ENCODE measurements at regions not wholly inside any gene's neighbourhood (a gene's known extent, or its start where the extent isn't known, plus 50 kb on each side); places are given as distances from the start of the nearest gene placed in this dataset.

DNA sequence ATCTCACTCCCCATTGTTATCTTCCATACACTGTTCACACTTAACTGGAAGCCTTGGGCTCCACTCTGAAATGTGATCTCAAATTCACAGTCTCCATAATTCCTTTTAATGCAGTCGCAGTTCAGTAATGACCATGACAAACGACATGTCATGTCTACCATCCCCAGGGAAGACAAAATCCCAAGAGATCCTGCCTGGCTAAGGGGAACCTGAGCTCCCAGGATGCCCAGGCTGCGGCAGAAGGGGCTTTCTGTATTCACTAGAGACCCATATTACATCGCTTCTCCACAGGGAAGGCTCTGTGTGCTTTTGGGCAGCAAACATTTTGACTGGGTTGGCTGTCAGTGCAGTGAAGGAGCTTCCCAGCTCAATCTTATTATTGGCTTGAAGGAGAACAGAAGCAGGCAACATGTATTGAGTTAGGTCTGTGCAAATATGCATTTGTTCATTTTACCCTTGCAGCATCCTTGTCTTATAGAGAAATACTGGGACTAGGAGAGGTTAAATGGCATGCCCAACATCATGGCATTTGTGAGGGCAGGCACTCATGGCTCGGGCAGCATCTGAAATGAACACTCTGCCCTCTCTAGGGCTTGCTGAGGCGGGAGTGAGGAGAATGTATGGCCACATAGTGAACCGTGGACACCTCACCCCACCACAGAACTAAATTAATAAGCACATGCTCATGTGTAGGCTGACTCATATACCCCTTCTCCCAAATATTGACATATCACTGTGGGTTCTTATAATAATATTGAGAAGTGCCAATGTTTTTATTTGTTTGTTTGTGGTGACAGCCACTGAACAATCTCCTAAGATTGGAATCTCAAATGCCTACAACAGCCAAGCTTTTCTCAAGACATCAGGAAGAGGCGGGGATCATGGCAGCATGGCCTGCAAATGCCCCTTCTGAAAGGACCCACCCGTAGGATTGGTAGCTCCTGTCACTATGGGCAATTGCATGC lies 141.6 kb upstream of the FOXB1 start (continued):
- TF ChIP-seq, protein P1, sequence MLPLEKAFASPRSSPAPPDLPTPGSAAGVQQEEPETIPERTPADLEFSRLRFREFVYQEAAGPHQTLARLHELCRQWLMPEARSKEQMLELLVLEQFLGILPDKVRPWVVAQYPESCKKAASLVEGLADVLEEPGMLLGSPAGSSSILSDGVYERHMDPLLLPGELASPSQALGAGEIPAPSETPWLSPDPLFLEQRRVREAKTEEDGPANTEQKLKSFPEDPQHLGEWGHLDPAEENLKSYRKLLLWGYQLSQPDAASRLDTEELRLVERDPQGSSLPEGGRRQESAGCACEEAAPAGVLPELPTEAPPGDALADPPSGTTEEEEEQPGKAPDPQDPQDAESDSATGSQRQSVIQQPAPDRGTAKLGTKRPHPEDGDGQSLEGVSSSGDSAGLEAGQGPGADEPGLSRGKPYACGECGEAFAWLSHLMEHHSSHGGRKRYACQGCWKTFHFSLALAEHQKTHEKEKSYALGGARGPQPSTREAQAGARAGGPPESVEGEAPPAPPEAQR (tag by site-specific recombination; IDR thresholded peaks at IDR 0.05), result no peak
- TF ChIP-seq ZNF610 (tag by site-specific recombination; IDR thresholded peaks at IDR 0.05; ENCODE audit: borderline replicate concordance) (no peak), OSR2 (tag by site-specific recombination; IDR thresholded peaks at IDR 0.05) (0 out of 2 replicates have a peak, but pooled peaks have one; percentile 23)

DNA sequence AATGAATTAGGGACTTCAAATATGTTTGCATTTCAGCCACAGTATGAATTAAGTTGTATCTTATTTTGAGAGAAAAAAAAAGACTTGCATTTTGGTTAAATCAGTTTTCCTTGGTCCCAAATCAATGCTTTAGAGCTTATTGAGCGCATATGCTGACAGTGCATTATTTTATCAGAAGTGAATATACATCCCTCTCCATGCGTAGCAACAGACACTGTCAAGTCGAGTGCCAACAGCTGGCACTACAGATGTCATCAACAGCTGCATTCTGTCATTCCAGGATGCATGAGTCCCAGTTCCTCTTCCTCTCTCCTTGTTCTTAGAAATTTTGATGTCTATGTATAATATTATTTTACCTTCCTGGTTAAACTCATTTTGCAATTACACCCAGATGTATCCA lies 156.1 kb upstream of the FOXB1 start:
- no peak overlapping the region for H3K27ac ChIP-seq (ENCODE audit: extremely low read depth, low read depth, low read length)
- no peaks in the 10 kb centered on the region for H3K4me1 ChIP-seq (ENCODE audit: control insufficient read depth, insufficient read depth, low read length)
- H3K4me3 ChIP-seq (ENCODE audit: low read depth, low read length), result no peak overlapping the region
- CTCF ChIA-PET, result no interaction called here
- POLR2A ChIA-PET, result no interaction called here
- H3K9me3 ChIP-seq (ENCODE audit: control insufficient read depth, insufficient read depth, low read depth, low read length), result no peaks in the 10 kb centered on the region
- no peaks in the 10 kb centered on the region for H3K36me3 ChIP-seq (ENCODE audit: control insufficient read depth in 2 of 2, insufficient read depth in 1 of 2, low read length in 2 of 2)
- TF ChIP-seq ZSCAN30 (tag by site-specific recombination; IDR thresholded peaks at IDR 0.05) (no peak), ZNF558 (tag by site-specific recombination; IDR thresholded peaks at IDR 0.05) (no peak), GLIS1 (tag by site-specific recombination; IDR thresholded peaks at IDR 0.05) (no peak), ZNF324 (tag by site-specific recombination; IDR thresholded peaks at IDR 0.05) (no peak), ZNF433 (tag by site-specific recombination; IDR thresholded peaks at IDR 0.05; ENCODE audit: low read depth) (no peak), ZNF747 (tag by site-specific recombination; IDR thresholded peaks at IDR 0.05) (no peak), ZNF791 (tag by site-specific recombination; IDR thresholded peaks at IDR 0.05) (no peak), ZBTB10 (tag by site-specific recombination; IDR thresholded peaks at IDR 0.05) (no peak), AEBP2 (tag by site-specific recombination; IDR thresholded peaks at IDR 0.05; ENCODE audit: borderline replicate concordance) (no peak), ZNF548 (tag by site-specific recombination; IDR thresholded peaks at IDR 0.05) (no peak), ZNF211 (tag by site-specific recombination; IDR thresholded peaks at IDR 0.05; ENCODE audit: low read depth) (no peak), ZNF112 (tag by site-specific recombination; IDR thresholded peaks at IDR 0.05) (no peak), FEZF1 (tag by site-specific recombination; IDR thresholded peaks at IDR 0.05) (no peak), ZBTB21 (tag by site-specific recombination; IDR thresholded peaks at IDR 0.05) (no peak), ZNF341 (tag by site-specific recombination; IDR thresholded peaks at IDR 0.05; ENCODE audit: low read depth) (no peak), ZNF639 (tag by site-specific recombination; IDR thresholded peaks at IDR 0.05) (no peak), ZSCAN16 (tag by site-specific recombination; IDR thresholded peaks at IDR 0.05) (no peak), ZNF214 (tag by site-specific recombination; IDR thresholded peaks at IDR 0.05; ENCODE audit: borderline replicate concordance) (no peak)
- TF ChIP-seq, protein P2, sequence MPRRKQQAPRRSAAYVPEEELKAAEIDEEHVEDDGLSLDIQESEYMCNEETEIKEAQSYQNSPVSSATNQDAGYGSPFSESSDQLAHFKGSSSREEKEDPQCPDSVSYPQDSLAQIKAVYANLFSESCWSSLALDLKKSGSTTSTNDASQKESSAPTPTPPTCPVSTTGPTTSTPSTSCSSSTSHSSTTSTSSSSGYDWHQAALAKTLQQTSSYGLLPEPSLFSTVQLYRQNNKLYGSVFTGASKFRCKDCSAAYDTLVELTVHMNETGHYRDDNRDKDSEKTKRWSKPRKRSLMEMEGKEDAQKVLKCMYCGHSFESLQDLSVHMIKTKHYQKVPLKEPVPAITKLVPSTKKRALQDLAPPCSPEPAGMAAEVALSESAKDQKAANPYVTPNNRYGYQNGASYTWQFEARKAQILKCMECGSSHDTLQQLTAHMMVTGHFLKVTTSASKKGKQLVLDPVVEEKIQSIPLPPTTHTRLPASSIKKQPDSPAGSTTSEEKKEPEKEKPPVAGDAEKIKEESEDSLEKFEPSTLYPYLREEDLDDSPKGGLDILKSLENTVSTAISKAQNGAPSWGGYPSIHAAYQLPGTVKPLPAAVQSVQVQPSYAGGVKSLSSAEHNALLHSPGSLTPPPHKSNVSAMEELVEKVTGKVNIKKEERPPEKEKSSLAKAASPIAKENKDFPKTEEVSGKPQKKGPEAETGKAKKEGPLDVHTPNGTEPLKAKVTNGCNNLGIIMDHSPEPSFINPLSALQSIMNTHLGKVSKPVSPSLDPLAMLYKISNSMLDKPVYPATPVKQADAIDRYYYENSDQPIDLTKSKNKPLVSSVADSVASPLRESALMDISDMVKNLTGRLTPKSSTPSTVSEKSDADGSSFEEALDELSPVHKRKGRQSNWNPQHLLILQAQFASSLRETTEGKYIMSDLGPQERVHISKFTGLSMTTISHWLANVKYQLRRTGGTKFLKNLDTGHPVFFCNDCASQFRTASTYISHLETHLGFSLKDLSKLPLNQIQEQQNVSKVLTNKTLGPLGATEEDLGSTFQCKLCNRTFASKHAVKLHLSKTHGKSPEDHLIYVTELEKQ (tag by site-specific recombination; IDR thresholded peaks at IDR 0.05; ENCODE audit: borderline replicate concordance), result no peak
